HepG2 (cell line): ENCODE measurements at regions not wholly inside any gene's neighbourhood (a gene's known extent, or its start where the extent isn't known, plus 50 kb on each side); places are given as distances from the start of the nearest gene placed in this dataset.

Source experiments
- ATAC-seq: fragments of 200-7000 bp; cut with Tn5 transposase; 3 replicates; pipeline ENCODE4 v1.9.1; 2020; ENCODE audit warnings: mild to moderate bottlenecking, moderate library complexity
- BruUV-seq: library from RNA; stranded (reverse); fragments of 400-500 nt; replicated peaks from 2 replicates; lab custom pipeline; 2021; lab: Mats Ljungman, UMichigan
- CTCF ChIA-PET: fragments of 300-600 bp; formaldehyde crosslinking; extraction: SDS; loops from one replicate; lab custom pipeline; 2021; ENCODE audit warnings: low total read pairs, inconsistent platforms, low intra/inter-chr PET ratio; lab: Yijun Ruan, JAX
- POLR2A ChIA-PET: fragments of 350-600 bp; sonication (Branson Sonifier 250); formaldehyde crosslinking; loops from one replicate; lab custom pipeline; 2020; ENCODE audit warnings: antibody characterized with exemption, inconsistent platforms; lab: Yijun Ruan, JAX
- DNase-seq: peaks from one replicate; pipeline ENCODE4 v3.0.0-alpha.2; 2015; ENCODE audit warnings: low spot score
- FAIRE-seq: peaks from 3 replicates; lab custom pipeline; 2011; peaks lifted over from hg19 to GRCh38; lab: Jason Lieb, UNC
- H2AFZ ChIP-seq: one replicate; pipeline ENCODE4 v1.6.1; 2011; ENCODE audit warnings: low read length, inconsistent platforms
- H3K27ac ChIP-seq: fragments of 300-600 bp; 3 replicates; pipeline ENCODE4 v1.8.0; 2011; ENCODE audit warnings: mixed run types, mild to moderate bottlenecking, mixed read lengths, low read length, inconsistent platforms; ENCODE audit not compliant: insufficient read depth; ENCODE audit errors: extremely low read length
- H3K27me3 ChIP-seq, 2 experiments: fragments of 200-600 bp in 1 of 2; 2 replicates in 1 of 2; 3 replicates in 1 of 2; pipeline versions ENCODE4 v1.6.0 to v1.8.0; 2011; ENCODE audit warnings: low read length in 2 of 2, mild to moderate bottlenecking in 2 of 2, moderate library complexity in 2 of 2, inconsistent platforms in 1 of 2; ENCODE audit not compliant: insufficient read depth in 2 of 2, control insufficient read depth in 1 of 2
- H3K36me3 ChIP-seq, 2 experiments: fragments of 200-600 bp in 1 of 2; replicated peaks in 1 of 2; 2 replicates in 1 of 2; 3 replicates in 1 of 2; pipeline versions ENCODE4 v1.5.1 to v1.8.0; 2011; ENCODE audit warnings: low read length in 2 of 2, inconsistent platforms in 1 of 2; ENCODE audit not compliant: insufficient read depth in 2 of 2, control insufficient read depth in 1 of 2
- H3K4me1 ChIP-seq: 2 replicates; pipeline ENCODE4 v1.5.1; 2012; ENCODE audit warnings: low read length, inconsistent platforms; ENCODE audit not compliant: insufficient read depth
- H3K4me2 ChIP-seq: 2 replicates; pipeline ENCODE4 v1.6.0; 2011; ENCODE audit warnings: low read depth, low read length, inconsistent platforms
- H3K4me3 ChIP-seq, 3 experiments: fragments of 200-600 bp in 1 of 3; sonication (generic), shearing (Covaris generic) in 1 of 3; replicated peaks in 1 of 3; 2 replicates each; pipeline ENCODE4 v1.5.1; 2011 to 2016; ENCODE audit warnings: low read length in 3 of 3, inconsistent platforms in 2 of 3, low read depth in 2 of 3, mild to moderate bottlenecking in 2 of 3, control low read depth in 1 of 3, mixed read lengths in 1 of 3; ENCODE audit not compliant: insufficient read depth in 1 of 3
- H3K79me2 ChIP-seq: one replicate; pipeline ENCODE4 v1.6.1; 2011; ENCODE audit warnings: low read length, inconsistent platforms; ENCODE audit not compliant: insufficient read depth
- H3K9ac ChIP-seq: 2 replicates; pipeline ENCODE4 v1.6.0; 2011; ENCODE audit warnings: mild to moderate bottlenecking, low read depth, low read length, inconsistent platforms; ENCODE audit not compliant: insufficient read depth
- H3K9me3 ChIP-seq: 2 replicates; pipeline ENCODE4 v1.5.1; 2012; ENCODE audit warnings: mild to moderate bottlenecking, low read length
- H4K20me1 ChIP-seq: 2 replicates; pipeline ENCODE4 v1.6.0; 2011; ENCODE audit warnings: inconsistent platforms, mild to moderate bottlenecking, low read length, moderate library complexity; ENCODE audit not compliant: insufficient read depth
- AKAP8 ChIP-seq: sonication (generic); formaldehyde crosslinking; IDR thresholded peaks from 2 replicates; pipeline ENCODE4 v1.5.1; 2020; ENCODE audit warnings: mild to moderate bottlenecking, missing genetic modification reagents
- CTCF ChIP-seq: sonication (generic); formaldehyde crosslinking; IDR thresholded peaks from 2 replicates; pipeline ENCODE4 v1.5.0; 2020; ENCODE audit warnings: mild to moderate bottlenecking, missing genetic modification reagents, moderate library complexity
- GATAD2A ChIP-seq: IDR thresholded peaks from 2 replicates; pipeline ENCODE4 v1.6.1; 2016
- MAFF ChIP-seq: IDR thresholded peaks from 2 replicates; pipeline ENCODE4 v1.6.1; 2011; ENCODE audit warnings: low read depth, low read length, improper control_type of control experiment
- MBNL3 ChIP-seq: fragments of 250-450 bp; sonication (Bioruptor Pico); conservative IDR thresholded peaks from 2 replicates; pipeline ENCODE4 v1.8.0; 2022; ENCODE audit warnings: mild to moderate bottlenecking, inconsistent platforms
- MLXIP ChIP-seq: sonication (generic); formaldehyde crosslinking; IDR thresholded peaks from 2 replicates; pipeline ENCODE4 v1.9.0; 2021; ENCODE audit warnings: missing genetic modification reagents, borderline replicate concordance
- PRPF4 ChIP-seq: fragments of 200-400 bp; formaldehyde crosslinking; IDR thresholded peaks from 2 replicates; pipeline ENCODE4 v1.6.1; 2016; ENCODE audit warnings: low read length, low read depth; ENCODE audit not compliant: poor library complexity, severe bottlenecking
- RNF219 ChIP-seq: sonication (generic); formaldehyde crosslinking; IDR thresholded peaks from 2 replicates; pipeline ENCODE4 v1.5.0; 2020; ENCODE audit warnings: mild to moderate bottlenecking, missing genetic modification reagents
- ZNF3 ChIP-seq: IDR thresholded peaks from 2 replicates; pipeline ENCODE4 v1.7.0; 2017; ENCODE audit warnings: inconsistent platforms
- ZNF329 ChIP-seq: sonication (generic); formaldehyde crosslinking; IDR thresholded peaks from 2 replicates; pipeline ENCODE4 v1.9.0; 2021; ENCODE audit warnings: low read depth, mild to moderate bottlenecking, missing genetic modification reagents
- ZNF556 ChIP-seq: sonication (generic); formaldehyde crosslinking; IDR thresholded peaks from 2 replicates; pipeline ENCODE4 v1.4.0; 2020; ENCODE audit warnings: mild to moderate bottlenecking, missing genetic modification reagents, borderline replicate concordance
- ZNF639 ChIP-seq: conservative IDR thresholded peaks from 2 replicates; pipeline ENCODE4 v1.6.1; 2018; ENCODE audit warnings: missing genetic modification reagents
- ZNF768 ChIP-seq: sonication (generic); formaldehyde crosslinking; IDR thresholded peaks from 2 replicates; pipeline ENCODE4 v1.4.0; 2020; ENCODE audit warnings: missing genetic modification reagents
- WGBS: methylation state at CpG from one replicate; pipeline ENCODE4 v1.1.6; 2017; ENCODE audit warnings: low lambda C conversion rate; 5-methylcytosine and 5-hydroxymethylcytosine counted together
- in situ Hi-C: cut with HindIII; loops from 2 replicates; pipeline ENCODE4 v1.10.0; 2017; ENCODE audit warnings: low pct_unique_long_range_greater_than_20kb; ENCODE audit not compliant: extremely low pct_ligation_motif_present
- intact Hi-C: fragments of 100-400 bp; cut with micrococcal nuclease; formaldehyde crosslinking; loops from one replicate; pipeline ENCODE4 v1.10.0; 2022; ENCODE audit not compliant: unreplicated experiment

GRCh38 chr7:145065473-145065872 lies 229.6 kb upstream of the TPK1 start:
- no peak for ATAC-seq
- WGBS: 5% methylated on average over 2 of the region's 2 CpGs
- intact Hi-C loops: no loop called here
- FAIRE-seq: no peak
- BruUV-seq: no TSS peak
- no peaks in the 10 kb centered on the region for H3K27me3 ChIP-seq
- in situ Hi-C loops: no loop called here
- no peaks in the 10 kb centered on the region for H3K4me1 ChIP-seq
- no peak overlapping the region for H3K27ac ChIP-seq
- ChIA-PET CTCF (no interaction called here), POLR2A (no interaction called here)
- no peaks in the 10 kb centered on the region for H4K20me1 ChIP-seq
- H3K4me3 ChIP-seq: no peak overlapping the region
- H3K36me3 ChIP-seq: no peaks in the 10 kb centered on the region
- H3K9me3 ChIP-seq: peaks cover 50% of the 10 kb centered on the region
- no peak for DNase-seq
- no peak for TF ChIP-seq AKAP8 (CRISPR knock-in tag)
- TF ChIP-seq ZNF329 (CRISPR knock-in tag): no peak
- no peak for TF ChIP-seq ZNF768
- TF ChIP-seq ZNF556 (CRISPR knock-in tag): no peak
- TF ChIP-seq GATAD2A (CRISPR knock-in tag): no peak
- no peak for TF ChIP-seq ZNF639 (CRISPR knock-in tag)
- TF ChIP-seq ZNF3 (CRISPR knock-in tag): no peak
- TF ChIP-seq MBNL3: no peak
- TF ChIP-seq PRPF4: no peak
- no peak for TF ChIP-seq RNF219 (CRISPR knock-in tag)
- no peak for TF ChIP-seq MLXIP
- no peak for TF ChIP-seq CTCF (CRISPR knock-in tag)
- TF ChIP-seq MAFF: no peak
- no peak overlapping the region for H2AFZ ChIP-seq
- H3K79me2 ChIP-seq: no peaks in the 10 kb centered on the region
- H3K4me2 ChIP-seq: no peak overlapping the region
- no peak overlapping the region for H3K9ac ChIP-seq
